SK-N-SH (cell line): ENCODE measurements at regions not wholly inside any gene's neighbourhood (a gene's known extent, or its start where the extent isn't known, plus 50 kb on each side); places are given as distances from the start of the nearest gene placed in this dataset.

Experiments used
- CTCF ChIA-PET: fragments of 300-600, 350-600 bp; formaldehyde crosslinking; extraction: SDS; loops from one replicate; lab custom pipeline; 2021; lab: Yijun Ruan, JAX
- POLR2A ChIA-PET: fragments of 350-600 bp; sonication (Branson Sonifier 250); formaldehyde crosslinking; extraction: SDS; loops from one replicate; lab custom pipeline; 2020; ENCODE audit warnings: antibody characterized with exemption, inconsistent platforms; lab: Yijun Ruan, JAX
- DNase-seq: peaks from one replicate; pipeline ENCODE4 v3.0.0; 2012
- H2AFZ ChIP-seq: fragments of 200-600 bp; sonication (generic); 2 replicates; pipeline ENCODE4 v1.8.1; 2016; ENCODE audit warnings: antibody characterized with exemption, mild to moderate bottlenecking, low read depth
- H3F3A ChIP-seq: fragments of 200-600 bp; sonication (generic); replicated peaks from 2 replicates; pipeline ENCODE3; 2016; ENCODE audit warnings: antibody characterized with exemption, mild to moderate bottlenecking; ENCODE audit not compliant: insufficient read depth
- H3K27ac ChIP-seq, 2 experiments: fragments of 200-500 bp in 1 of 2; fragments of 200-600 bp in 1 of 2; sonication (Bioruptor generic) in 1 of 2; sonication (generic), shearing (Covaris generic) in 1 of 2; 2 replicates each; pipeline versions ENCODE4 v1.5.1 to v1.6.1; 2014 to 2016; ENCODE audit warnings: low read depth in 2 of 2, inconsistent platforms in 1 of 2, low read length in 1 of 2, mild to moderate bottlenecking in 1 of 2, mixed read lengths in 1 of 2
- H3K27me3 ChIP-seq: fragments of 200-600 bp; sonication (generic), shearing (Covaris generic); 2 replicates; pipeline ENCODE4 v1.6.1; 2016; ENCODE audit warnings: mixed run types; ENCODE audit not compliant: insufficient read depth
- H3K36me3 ChIP-seq, 2 experiments: fragments of 200-500 bp in 1 of 2; fragments of 200-600 bp in 1 of 2; sonication (Bioruptor generic) in 1 of 2; sonication (generic) in 1 of 2; replicated peaks in 1 of 2; 2 replicates each; pipeline versions ENCODE3 to v1.5.1; 2014 to 2016; ENCODE audit warnings: low read length in 1 of 2, mild to moderate bottlenecking in 1 of 2; ENCODE audit not compliant: insufficient read depth in 2 of 2, control insufficient read depth in 1 of 2
- H3K4me1 ChIP-seq, 2 experiments: fragments of 200-500 bp in 1 of 2; fragments of 200-600 bp in 1 of 2; sonication (Bioruptor generic) in 1 of 2; sonication (generic), shearing (Covaris generic) in 1 of 2; 2 replicates each; pipeline versions ENCODE4 v1.5.1 to v1.6.1; 2014 to 2016; ENCODE audit warnings: low read depth in 1 of 2, low read length in 1 of 2, mixed run types in 1 of 2; ENCODE audit not compliant: insufficient read depth in 2 of 2, control insufficient read depth in 1 of 2
- H3K4me2 ChIP-seq: fragments of 200-600 bp; sonication (generic), shearing (Covaris generic); 2 replicates; pipeline ENCODE4 v1.6.1; 2017; ENCODE audit warnings: mixed run types
- H3K4me3 ChIP-seq, 2 experiments: fragments of 200-500 bp in 1 of 2; fragments of 200-600 bp in 1 of 2; sonication (Bioruptor generic) in 1 of 2; sonication (generic), shearing (Covaris generic) in 1 of 2; 2 replicates each; pipeline versions ENCODE4 v1.5.1 to v1.8.1; 2014 to 2016; ENCODE audit warnings: low read depth in 2 of 2, inconsistent platforms in 1 of 2, low read length in 1 of 2, mild to moderate bottlenecking in 1 of 2, mixed read lengths in 1 of 2, moderate library complexity in 1 of 2
- H3K79me2 ChIP-seq: fragments of 200-600 bp; sonication (generic); 2 replicates; pipeline ENCODE4 v1.8.1; 2017; ENCODE audit warnings: mild to moderate bottlenecking; ENCODE audit not compliant: insufficient read depth
- H3K9ac ChIP-seq: fragments of 200-600 bp; sonication (generic); 2 replicates; pipeline ENCODE4 v1.6.1; 2017; ENCODE audit warnings: mixed run types
- H3K9me2 ChIP-seq: fragments of 200-600 bp; sonication (generic); 2 replicates; pipeline ENCODE4 v1.6.1; 2017; ENCODE audit warnings: mixed run types
- H3K9me3 ChIP-seq: fragments of 200-600 bp; sonication (generic); 2 replicates; pipeline ENCODE4 v1.6.1; 2017; ENCODE audit warnings: mixed run types, mild to moderate bottlenecking, moderate library complexity
- H4K20me1 ChIP-seq: fragments of 200-600 bp; sonication (generic); 2 replicates; pipeline ENCODE4 v1.6.1; 2017; ENCODE audit warnings: mild to moderate bottlenecking, mixed run types; ENCODE audit not compliant: insufficient read depth
- CHD2 ChIP-seq: fragments of 150-350 bp; IDR thresholded peaks from 2 replicates; pipeline ENCODE4 v1.6.1; 2018; ENCODE audit warnings: low read length; ENCODE audit not compliant: partially characterized antibody
- CTCF ChIP-seq: fragments of 200-600 bp; sonication (generic); IDR thresholded peaks from 2 replicates; pipeline ENCODE4 v1.6.1; 2017; ENCODE audit warnings: antibody characterized with exemption, mild to moderate bottlenecking, moderate library complexity
- FOXM1 ChIP-seq: IDR thresholded peaks from 2 replicates; pipeline ENCODE4 v1.4.0; 2012; ENCODE audit warnings: low read depth, mild to moderate bottlenecking
- GABPA ChIP-seq: IDR thresholded peaks from 2 replicates; pipeline ENCODE4 v1.4.0; 2012; ENCODE audit warnings: low read depth, mild to moderate bottlenecking
- MEF2A ChIP-seq: IDR thresholded peaks from 2 replicates; pipeline ENCODE4 v1.4.0; 2012; ENCODE audit warnings: low read depth, borderline replicate concordance
- NFIC ChIP-seq: IDR thresholded peaks from 2 replicates; pipeline ENCODE4 v1.4.0; 2012; ENCODE audit warnings: borderline replicate concordance
- RCOR1 ChIP-seq: fragments of 150-350 bp; IDR thresholded peaks from 2 replicates; pipeline ENCODE4 v1.6.1; 2017; ENCODE audit warnings: antibody characterized with exemption, low read length
- REST ChIP-seq: IDR thresholded peaks from 2 replicates; pipeline ENCODE4 v1.6.1; 2012; ENCODE audit warnings: mild to moderate bottlenecking, low read depth, low read length, moderate library complexity
- RFX5 ChIP-seq: IDR thresholded peaks from 2 replicates; pipeline ENCODE4 v1.6.1; 2012; ENCODE audit warnings: mild to moderate bottlenecking, improper control_type of control experiment, low read length
- RXRA ChIP-seq: IDR thresholded peaks from 2 replicates; pipeline ENCODE4 v1.4.0; 2012; ENCODE audit warnings: low read depth, mild to moderate bottlenecking, borderline replicate concordance
- SMC3 ChIP-seq: IDR thresholded peaks from 2 replicates; pipeline ENCODE4 v1.6.1; 2012; ENCODE audit warnings: low read depth, low read length, improper control_type of control experiment
- USF2 ChIP-seq: fragments of 150-350 bp; IDR thresholded peaks from 2 replicates; pipeline ENCODE4 v1.6.1; 2017; ENCODE audit warnings: antibody characterized with exemption, low read length, low read depth, borderline replicate concordance
- WGBS: methylation state at CpG from one replicate; pipeline ENCODE4 v1.1.6; 2017; ENCODE audit warnings: low lambda C conversion rate; 5-methylcytosine and 5-hydroxymethylcytosine counted together

GRCh38 chr17:51425773-51426172, 165.4 kb downstream of the UTP18 start:
- Histone ChIP-seq H3K9ac (no peak overlapping the region), H3K4me2 (no peak overlapping the region), H3K9me3 (peaks cover 8% of the 10 kb centered on the region; the same call in 1 of the 2 replicates), H3K36me3 (no peaks in the 10 kb centered on the region), H4K20me1 (no peaks in the 10 kb centered on the region), H3K79me2 (no peaks in the 10 kb centered on the region), H3K27ac (no peak overlapping the region), H3K9me2 (no peaks in the 10 kb centered on the region), H3K27me3 (no peaks in the 10 kb centered on the region), H3K4me3 (no peak overlapping the region), H3F3A (no peaks in the 10 kb centered on the region), H2AFZ (no peak overlapping the region), H3K4me1 (peaks cover 0 to 4% of the 10 kb centered on the region in 2 experiments; a peak in 1 of 4 replicates)
- ChIA-PET CTCF (no interaction called here), POLR2A (no interaction called here)
- no peak for TF ChIP-seq RCOR1
- no peak for TF ChIP-seq FOXM1
- no peak for TF ChIP-seq CTCF
- no peak for TF ChIP-seq REST
- TF ChIP-seq SMC3: no peak
- TF ChIP-seq RFX5: no peak
- TF ChIP-seq CHD2: no peak
- TF ChIP-seq NFIC: no peak
- no peak for TF ChIP-seq GABPA
- TF ChIP-seq RXRA: no peak
- no peak for TF ChIP-seq MEF2A
- no peak for TF ChIP-seq USF2
- no peak for DNase-seq
- 30% methylated on average over 1 of the region's 1 CpG for WGBS
